ENCODE measurements at regions not wholly inside any gene's neighbourhood (a gene's known extent, or its start where the extent isn't known, plus 50 kb on each side); places are given as distances from the start of the nearest gene placed in this dataset.

GRCh38 chr2:240224676-240225075 is 84.2 kb upstream of the OTOS start:
- in situ Hi-C loops (cut with MboI; ENCODE audit: low pct_unique_long_range_greater_than_20kb, low sequenced_read_pairs) = loop anchor here (25.0 kb wide), 1 partner anchor 213 kb away; the partner anchor contains the start of gene GPC1
- DNase-seq = no peak

DNA sequence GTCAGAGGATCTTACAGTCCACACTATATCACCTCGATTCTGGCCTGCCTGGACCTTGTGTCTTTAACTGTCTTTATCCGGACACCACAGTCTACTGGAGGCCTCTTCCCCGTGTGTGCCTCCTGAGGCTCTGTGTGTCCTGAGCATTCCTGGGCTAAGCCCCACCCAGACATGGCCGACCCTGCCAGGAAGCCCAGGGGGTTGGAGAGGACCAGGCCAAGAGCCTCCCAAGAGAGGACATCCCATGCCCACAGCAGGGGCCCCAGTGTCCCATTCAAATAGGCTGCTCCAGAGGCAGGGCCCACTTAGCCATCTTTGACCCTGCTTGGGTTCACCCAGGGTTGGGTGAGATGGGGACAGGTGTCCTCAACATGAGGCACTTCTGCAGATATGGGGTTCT is 84.7 kb upstream of the OTOS start:
- in situ Hi-C loops (cut with MboI; ENCODE audit: low pct_unique_long_range_greater_than_20kb, low sequenced_read_pairs) = loop anchor here (25.0 kb wide), 1 partner anchor 212 kb away; the partner anchor contains the start of gene GPC1

DNA sequence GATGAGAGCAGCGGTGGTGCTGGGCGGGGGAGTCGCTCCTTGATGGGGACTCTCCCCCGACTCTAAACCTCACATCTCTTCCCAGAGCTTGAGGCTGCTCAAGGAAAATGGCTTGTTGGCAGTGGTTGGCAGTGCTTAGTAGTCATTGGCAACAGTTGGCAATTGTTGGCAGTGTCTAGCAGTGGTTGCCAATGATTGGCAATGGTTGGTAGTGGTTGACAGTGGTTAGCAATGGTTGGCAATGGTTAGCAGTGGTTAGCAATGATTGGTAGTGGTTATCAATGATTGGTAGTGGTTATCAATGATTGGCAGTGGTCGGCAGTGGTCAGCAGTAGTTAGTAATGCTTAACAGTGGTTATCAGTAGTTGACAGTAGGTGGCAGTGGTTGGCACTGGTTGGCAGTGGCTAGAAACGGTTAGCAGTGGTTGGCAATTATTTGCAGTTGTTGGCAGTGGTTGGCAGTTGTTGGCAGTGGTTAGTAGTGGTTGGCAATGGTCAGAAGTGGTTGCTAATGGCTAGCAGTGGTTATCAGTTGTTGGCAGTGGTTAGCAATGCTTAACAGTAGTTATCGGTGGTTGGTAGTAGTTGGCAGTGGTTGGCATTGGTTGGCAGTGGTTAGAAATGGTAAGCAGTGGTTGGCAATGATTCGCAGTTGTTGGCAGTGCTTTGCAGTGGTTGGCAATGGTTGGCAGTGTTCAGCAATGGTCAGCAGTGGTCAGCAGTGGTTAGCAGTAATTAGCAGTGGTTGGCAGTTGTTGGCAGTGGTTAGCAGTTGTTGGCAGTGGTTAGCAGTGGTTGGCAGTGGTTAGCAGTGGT is 85.4 kb upstream of the OTOS start:
- in situ Hi-C loops (cut with MboI; ENCODE audit: low pct_unique_long_range_greater_than_20kb, low sequenced_read_pairs) = loop anchor here (25.0 kb wide), 1 partner anchor 211 kb away; the partner anchor contains the start of gene GPC1
- DNase-seq = no peak

More for the DNA sequence above, 84.7 kb upstream of the OTOS start:
- DNase-seq = no peak

DNA sequence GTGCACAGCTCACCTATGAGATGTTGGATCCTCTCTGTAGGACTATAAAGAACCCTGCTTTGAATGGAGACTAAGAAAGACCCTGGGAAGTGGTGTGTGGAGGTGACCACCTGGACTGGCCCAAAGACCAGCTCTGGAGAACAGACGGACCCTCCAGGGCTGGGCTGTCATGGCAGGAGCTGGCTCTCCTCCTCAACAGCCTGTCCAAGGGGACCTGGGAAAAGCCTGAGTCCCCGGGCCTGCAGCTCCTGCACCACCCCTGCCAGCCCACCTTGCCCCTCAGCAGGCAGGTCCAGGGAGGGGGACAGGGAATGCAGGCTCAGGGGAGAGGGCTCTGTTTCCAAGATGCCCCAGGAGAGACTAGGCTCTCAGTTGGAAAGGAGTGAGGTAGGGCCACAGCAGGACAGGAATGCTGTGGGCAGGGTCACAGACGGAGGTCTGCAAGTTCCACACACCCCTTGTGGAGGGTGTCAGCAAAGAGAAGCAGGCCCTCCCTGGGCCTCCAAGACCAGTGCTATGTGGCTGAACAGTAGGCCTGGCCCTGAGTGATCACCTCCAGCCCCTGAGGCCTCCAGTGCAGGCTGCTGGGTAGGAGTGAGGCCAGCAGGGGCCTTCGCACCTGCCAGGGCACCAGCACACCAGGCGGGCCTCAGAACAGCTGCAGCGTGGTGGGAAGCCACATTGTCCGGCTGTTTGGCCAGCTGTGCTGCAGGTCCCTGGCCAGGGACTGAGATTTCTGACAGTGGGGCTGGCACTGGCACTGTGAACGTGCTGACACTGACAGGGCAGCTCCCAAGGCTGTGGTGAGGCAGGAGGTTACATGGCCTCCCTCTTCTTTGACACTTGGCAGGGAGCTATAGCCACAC is 86.4 kb upstream of the OTOS start:
- in situ Hi-C loops (cut with MboI; ENCODE audit: low pct_unique_long_range_greater_than_20kb, low sequenced_read_pairs) = loop anchor here (25.0 kb wide), 1 partner anchor 210 kb away; the partner anchor contains the start of gene GPC1
- no peak for DNase-seq

GRCh38 chr2:240227538-240228428 is 87.3 kb upstream of the OTOS start:
- DNase-seq = no peak
- in situ Hi-C loops (cut with MboI; ENCODE audit: low pct_unique_long_range_greater_than_20kb, low sequenced_read_pairs) = loop anchor here (25.0 kb wide), 1 partner anchor 210 kb away; the partner anchor contains the start of gene GPC1

DNA sequence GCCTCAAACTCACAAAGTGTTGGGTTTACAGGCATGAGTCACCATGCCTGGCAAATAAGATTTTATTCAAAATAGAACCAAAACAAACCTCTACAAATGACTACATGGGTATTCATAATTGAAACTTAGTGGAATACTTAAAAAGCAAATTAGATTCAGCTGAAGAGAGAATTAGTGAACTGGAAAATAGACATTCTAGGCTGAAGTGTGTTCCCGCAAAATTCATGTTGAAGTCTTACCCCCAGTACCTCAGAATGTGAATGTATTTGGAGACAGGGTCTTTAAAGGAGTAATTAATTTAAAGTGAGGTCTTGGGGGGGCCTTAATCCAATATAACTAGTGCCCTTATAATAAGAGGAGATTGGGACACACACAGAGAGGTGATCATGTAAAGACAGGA is 88.5 kb upstream of the OTOS start:
- in situ Hi-C loops (cut with MboI; ENCODE audit: low pct_unique_long_range_greater_than_20kb, low sequenced_read_pairs) = loop anchor here (25.0 kb wide), 1 partner anchor 208 kb away; the partner anchor contains the start of gene GPC1
- DNase-seq = no peak

DNA sequence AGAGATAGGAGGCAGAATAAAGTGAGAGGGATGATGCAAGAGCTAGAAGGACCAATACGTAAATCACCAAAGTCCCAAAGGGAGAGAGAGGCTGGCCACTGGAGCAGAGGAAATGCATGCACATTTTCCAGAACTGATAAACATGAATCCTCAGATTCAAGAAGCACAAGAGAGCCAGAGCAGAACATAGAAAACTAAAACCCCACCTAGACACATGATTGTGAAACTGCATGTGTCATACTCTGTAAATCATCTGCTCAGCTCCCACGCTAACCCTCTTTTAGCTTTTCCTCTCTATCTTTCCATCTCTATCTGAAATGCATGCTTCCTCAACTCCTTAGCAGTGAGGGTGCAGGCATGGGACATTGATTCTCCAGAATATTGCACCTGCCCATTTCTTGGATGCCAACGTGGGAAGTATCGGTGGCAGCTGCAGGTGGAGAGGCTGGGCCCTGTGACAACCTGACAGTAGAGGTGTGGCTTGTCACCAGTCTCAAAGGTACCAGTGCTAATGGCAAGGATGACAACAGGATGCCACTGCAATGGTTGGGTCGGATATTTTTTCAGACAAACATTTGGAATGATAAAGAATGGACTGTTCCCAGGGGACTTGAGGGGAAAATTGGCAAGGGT is 89.3 kb upstream of the OTOS start:
- peak; percentile 38 for DNase-seq
- in situ Hi-C loops (cut with MboI; ENCODE audit: low pct_unique_long_range_greater_than_20kb, low sequenced_read_pairs) = loop anchor here (25.0 kb wide), 1 partner anchor 208 kb away; the partner anchor contains the start of gene GPC1

DNA sequence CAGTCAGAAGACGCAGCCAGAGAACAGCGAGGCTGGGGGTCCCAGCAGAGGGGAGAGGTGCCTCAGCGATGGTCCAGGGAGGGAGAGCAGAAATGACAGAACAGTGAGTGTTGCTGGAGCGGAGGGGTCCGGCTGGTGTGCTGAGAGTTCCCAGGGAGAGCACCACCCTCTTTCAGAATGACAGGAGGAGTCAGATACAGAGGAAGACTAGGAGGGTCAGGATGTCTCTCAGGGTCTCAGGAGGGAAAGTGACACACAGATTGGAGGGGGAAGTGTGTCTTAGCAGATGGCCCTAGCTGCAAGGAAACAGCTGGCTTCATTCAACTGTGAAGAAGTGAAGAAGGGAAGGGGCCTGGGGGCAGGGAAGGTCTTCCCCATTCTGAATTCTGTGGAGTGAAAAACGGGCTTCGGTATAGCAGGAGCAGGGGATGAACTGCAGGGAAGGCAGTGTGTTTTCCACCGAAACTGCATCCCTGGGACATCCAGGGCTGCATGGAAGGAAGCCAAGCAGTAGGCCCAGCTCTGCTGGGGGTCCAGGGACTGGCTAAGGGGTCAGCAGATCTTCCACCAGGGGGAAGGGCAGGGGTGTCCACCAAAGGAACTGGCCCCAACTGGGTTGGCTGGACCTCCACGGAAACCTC is 90.0 kb upstream of the OTOS start:
- in situ Hi-C loops (cut with MboI; ENCODE audit: low pct_unique_long_range_greater_than_20kb, low sequenced_read_pairs) = loop anchor here (25.0 kb wide), 1 partner anchor 207 kb away; the partner anchor contains the start of gene GPC1
- DNase-seq = peak; percentile 73

DNA sequence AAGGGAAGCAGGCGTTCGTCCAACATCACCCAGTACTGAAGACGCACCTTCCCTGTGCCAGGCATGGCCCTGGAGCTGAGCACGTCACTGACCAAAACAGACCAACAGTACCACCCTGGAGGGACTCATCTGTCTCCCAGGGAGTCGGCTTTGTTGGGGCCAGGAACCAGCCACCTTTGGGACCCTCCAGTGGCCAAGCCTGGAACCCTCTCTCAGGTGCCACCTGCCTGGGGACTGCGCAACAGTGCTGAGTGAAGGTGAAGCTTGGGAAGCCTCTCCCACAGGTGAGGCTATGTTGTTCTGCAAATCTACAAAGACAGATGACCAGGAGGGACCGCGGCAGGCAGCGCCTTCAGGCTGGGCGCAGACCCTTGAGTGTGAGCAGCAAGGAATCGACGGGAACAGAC is 91.4 kb upstream of the OTOS start:
- DNase-seq = no peak
- in situ Hi-C loops (cut with MboI; ENCODE audit: low pct_unique_long_range_greater_than_20kb, low sequenced_read_pairs) = loop anchor here (25.0 kb wide), 1 partner anchor 205 kb away; the partner anchor contains the start of gene GPC1

DNA sequence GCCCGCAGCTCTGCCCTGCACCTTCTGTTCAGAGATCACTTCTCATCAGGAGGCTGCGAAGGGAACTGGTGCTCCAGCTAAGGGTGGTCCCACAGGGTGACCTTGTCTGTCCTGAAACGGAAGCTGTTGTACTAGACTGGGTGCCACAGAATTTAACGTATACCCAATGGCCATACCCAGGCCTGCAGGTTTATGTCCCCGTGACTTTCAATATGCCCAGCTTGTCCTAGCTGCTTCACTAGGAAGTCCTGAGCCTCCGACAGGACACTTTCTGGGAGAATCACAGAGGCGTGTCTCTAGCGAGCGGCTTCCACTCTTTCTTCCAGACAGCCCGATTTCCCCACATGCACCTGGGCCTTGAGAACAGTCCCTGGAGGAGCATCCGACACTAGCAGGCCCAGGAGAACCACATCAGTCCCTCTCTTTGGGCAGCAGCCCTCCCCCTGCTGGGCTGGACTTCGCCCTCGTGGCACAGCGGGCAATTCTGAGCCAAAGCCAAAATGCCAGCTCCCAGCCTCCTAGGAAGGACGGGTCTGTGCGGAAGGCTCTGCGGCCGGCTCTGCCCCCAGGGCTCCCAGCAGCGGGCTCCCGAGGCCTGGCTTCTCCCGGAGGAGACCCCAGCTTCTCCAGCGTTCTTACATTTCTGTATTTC is 91.9 kb upstream of the OTOS start:
- no peak for DNase-seq
- in situ Hi-C loops (cut with MboI; ENCODE audit: low pct_unique_long_range_greater_than_20kb, low sequenced_read_pairs) = loop anchor here (25.0 kb wide), 1 partner anchor 205 kb away; the partner anchor contains the start of gene GPC1

DNA sequence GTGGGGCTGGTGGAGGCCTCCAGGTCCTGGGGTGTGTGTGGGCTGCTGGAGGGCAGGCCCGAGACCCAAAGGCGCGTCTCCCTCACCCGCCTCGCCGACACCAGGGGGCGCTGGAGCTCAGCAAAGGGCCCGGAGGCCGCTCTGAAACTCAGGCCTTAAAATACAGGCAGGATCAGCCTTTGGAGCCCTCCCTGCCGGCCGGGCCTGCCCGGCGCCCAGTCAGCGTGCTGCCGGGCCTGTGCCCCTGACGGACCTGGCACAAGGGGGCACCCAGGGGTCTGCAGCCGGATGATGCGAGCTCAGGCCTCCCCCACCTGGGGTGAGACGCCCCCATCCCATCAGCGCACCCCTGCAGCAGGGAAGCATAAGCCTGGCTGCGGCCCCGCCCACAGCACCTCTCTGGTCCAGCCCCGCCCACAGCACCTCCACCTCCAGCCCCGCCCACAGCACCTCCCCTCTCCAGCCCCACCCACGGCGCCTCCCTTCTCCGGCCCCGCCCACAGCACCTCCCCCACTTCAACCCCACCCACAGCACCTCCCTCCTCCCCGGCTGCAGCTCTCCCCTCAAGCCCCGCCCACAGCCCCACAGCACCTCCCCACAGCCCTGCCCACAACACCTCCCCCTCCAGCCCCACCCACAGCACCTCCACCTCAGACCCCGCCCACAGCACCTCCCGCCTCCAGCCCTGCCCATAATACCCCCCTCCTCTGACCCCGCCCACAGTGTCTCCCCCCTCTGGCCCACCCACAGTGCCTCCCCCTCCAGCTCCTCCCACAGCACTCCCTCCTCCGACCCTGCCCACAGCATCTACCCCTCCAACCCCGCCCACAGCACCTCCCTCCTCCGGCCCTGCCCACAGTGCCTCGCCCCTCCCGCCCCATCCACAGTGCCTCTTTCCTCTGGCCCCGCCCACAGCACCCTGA is 92.8 kb upstream of the OTOS start:
- in situ Hi-C loops (cut with MboI; ENCODE audit: low pct_unique_long_range_greater_than_20kb, low sequenced_read_pairs) = loop anchor here (25.0 kb wide), 1 partner anchor 204 kb away; the partner anchor contains the start of gene GPC1

GRCh38 chr2:240233885-240234502 is 93.5 kb upstream of the OTOS start:
- DNase-seq = peak; percentile 10
- in situ Hi-C loops (cut with MboI; ENCODE audit: low pct_unique_long_range_greater_than_20kb, low sequenced_read_pairs) = loop anchor here (25.0 kb wide), 1 partner anchor 203 kb away; the partner anchor contains the start of gene GPC1

More for the DNA sequence above, 92.8 kb upstream of the OTOS start:
- DNase-seq = peak; percentile 85

GRCh38 chr2:240234503-240234951 is 94.1 kb upstream of the OTOS start:
- in situ Hi-C loops (cut with MboI; ENCODE audit: low pct_unique_long_range_greater_than_20kb, low sequenced_read_pairs) = loop anchor here (25.0 kb wide), 1 partner anchor 203 kb away; the partner anchor contains the start of gene GPC1

GRCh38 chr2:240235149-240235803 is 94.8 kb upstream of the OTOS start:
- in situ Hi-C loops (cut with MboI; ENCODE audit: low pct_unique_long_range_greater_than_20kb, low sequenced_read_pairs) = loop anchor here (25.0 kb wide), 1 partner anchor 202 kb away; the partner anchor contains the start of gene GPC1
- no peak for DNase-seq

More at GRCh38 chr2:240234503-240234951, 94.1 kb upstream of the OTOS start:
- DNase-seq = no peak

GRCh38 chr2:240235811-240236210 is 95.4 kb upstream of the OTOS start:
- in situ Hi-C loops (cut with MboI; ENCODE audit: low pct_unique_long_range_greater_than_20kb, low sequenced_read_pairs) = loop anchor here (25.0 kb wide), 1 partner anchor 201 kb away; the partner anchor contains the start of gene GPC1
- DNase-seq = no peak

Measured in KBM-7 (cell line).